ENCODE measurements at regions not wholly inside any gene's neighbourhood (a gene's known extent, or its start where the extent isn't known, plus 50 kb on each side); places are given as distances from the start of the nearest gene placed in this dataset.

DNA sequence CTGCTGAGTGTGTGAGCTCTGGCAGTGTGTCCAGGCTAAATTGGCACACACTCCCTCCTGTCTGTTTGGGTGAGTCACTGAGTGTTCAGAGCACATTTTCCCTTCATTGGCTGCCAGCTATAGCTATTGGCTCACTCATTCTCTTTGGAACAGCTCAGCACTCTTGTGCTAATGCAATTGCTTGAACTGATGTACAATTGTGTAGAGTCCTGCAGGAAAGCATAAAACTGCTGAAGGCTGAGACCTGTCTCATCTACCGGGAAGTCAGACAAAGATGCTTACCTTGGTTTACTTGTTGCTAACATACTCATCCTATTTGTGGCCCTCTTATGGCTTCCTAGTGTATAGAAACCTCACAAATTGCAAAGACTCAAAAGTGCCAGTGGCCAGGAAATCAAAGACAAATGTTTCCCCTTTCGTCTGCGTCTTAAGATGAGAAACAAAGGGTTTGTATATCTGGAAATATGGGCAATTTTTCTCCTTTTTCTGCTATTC, 351.0 kb downstream of the BCKDHB start:
- TF ChIP-seq, protein P1, sequence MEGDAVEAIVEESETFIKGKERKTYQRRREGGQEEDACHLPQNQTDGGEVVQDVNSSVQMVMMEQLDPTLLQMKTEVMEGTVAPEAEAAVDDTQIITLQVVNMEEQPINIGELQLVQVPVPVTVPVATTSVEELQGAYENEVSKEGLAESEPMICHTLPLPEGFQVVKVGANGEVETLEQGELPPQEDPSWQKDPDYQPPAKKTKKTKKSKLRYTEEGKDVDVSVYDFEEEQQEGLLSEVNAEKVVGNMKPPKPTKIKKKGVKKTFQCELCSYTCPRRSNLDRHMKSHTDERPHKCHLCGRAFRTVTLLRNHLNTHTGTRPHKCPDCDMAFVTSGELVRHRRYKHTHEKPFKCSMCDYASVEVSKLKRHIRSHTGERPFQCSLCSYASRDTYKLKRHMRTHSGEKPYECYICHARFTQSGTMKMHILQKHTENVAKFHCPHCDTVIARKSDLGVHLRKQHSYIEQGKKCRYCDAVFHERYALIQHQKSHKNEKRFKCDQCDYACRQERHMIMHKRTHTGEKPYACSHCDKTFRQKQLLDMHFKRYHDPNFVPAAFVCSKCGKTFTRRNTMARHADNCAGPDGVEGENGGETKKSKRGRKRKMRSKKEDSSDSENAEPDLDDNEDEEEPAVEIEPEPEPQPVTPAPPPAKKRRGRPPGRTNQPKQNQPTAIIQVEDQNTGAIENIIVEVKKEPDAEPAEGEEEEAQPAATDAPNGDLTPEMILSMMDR (IDR thresholded peaks at IDR 0.05; ENCODE audit: control extremely low read depth, extremely low read depth) = no peak
- Histone ChIP-seq H3K4me3 (no peak overlapping the region), H3K27me3 (ENCODE audit: control insufficient read depth in 3 of 3, insufficient read depth in 3 of 3, low read length in 2 of 3) (no peaks in the 10 kb centered on the region), H3K4me1 (ENCODE audit: control insufficient read depth in 5 of 5, insufficient read depth in 5 of 5, low read length in 5 of 5) (peaks cover 0 to 23% (median 9%) of the 10 kb centered on the region in 5 donors), H3K9me3 (ENCODE audit: control insufficient read depth in 4 of 4, insufficient read depth in 3 of 4, low read length in 3 of 4) (no peaks in the 10 kb centered on the region), H3K36me3 (ENCODE audit: control insufficient read depth in 4 of 4, insufficient read depth in 4 of 4, low read length in 4 of 4) (no peaks in the 10 kb centered on the region), H3K9ac (ENCODE audit: insufficient read depth in 1 of 2, low read length in 2 of 2) (no peak overlapping the region), H3K27ac (ENCODE audit: low read depth in 1 of 2, low read length in 1 of 2) (no peak overlapping the region)
- ATAC-seq (ENCODE audit: insufficient read depth, low FRiP score) (peak; percentile 89), DNase-seq (peak; percentile 87 to 98 (median 94))
- WGBS, 2 donors = 65 to 68% methylated on average over 3 of the region's 3 CpGs

DNA sequence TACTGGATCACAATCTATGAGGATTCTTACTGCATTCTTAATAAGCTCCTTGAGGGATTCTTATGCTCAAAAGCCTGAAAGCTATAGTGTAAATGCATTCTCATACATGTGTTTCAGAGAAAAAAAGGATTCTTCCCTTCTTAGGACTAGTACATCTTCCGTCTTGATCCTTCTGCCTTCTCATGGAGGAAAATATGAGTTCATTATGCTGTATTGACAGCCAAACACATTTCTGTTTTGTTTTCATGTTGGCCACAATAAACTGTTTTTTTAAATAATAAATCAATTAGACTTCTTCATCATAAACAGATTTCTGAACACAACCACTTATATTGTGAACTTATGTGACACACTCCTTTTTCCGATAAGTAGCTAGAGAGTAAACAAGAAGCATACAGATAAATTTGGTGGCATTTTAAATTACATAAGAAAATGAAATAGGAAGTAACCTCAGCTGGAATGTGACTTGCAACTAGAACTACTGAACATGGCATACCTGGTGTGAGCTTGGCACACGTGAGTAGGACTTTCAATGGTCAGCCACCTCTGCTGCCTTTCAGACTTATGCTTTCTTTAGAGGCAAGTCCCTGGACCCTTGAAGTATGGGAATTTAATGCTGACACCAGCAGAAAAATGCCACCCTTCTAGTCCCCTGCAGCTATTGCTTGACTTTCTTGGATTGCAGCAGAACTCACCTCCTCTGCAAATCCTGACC, 350.4 kb downstream of the BCKDHB start:
- ATAC-seq (ENCODE audit: insufficient read depth, low FRiP score) (no peak), DNase-seq (peak in 1 of 3 donors; percentile 38)
- H3K9me3 ChIP-seq (ENCODE audit: control insufficient read depth in 4 of 4, insufficient read depth in 3 of 4, low read length in 3 of 4) = no peaks in the 10 kb centered on the region
- WGBS, 2 donors = 77 to 85% methylated on average over 3 of the region's 3 CpGs
- no peak overlapping the region for H3K4me3 ChIP-seq
- H3K4me1 ChIP-seq (ENCODE audit: control insufficient read depth in 5 of 5, insufficient read depth in 5 of 5, low read length in 5 of 5) = peaks cover 0 to 23% (median 9%) of the 10 kb centered on the region in 5 donors
- H3K36me3 ChIP-seq (ENCODE audit: control insufficient read depth in 4 of 4, insufficient read depth in 4 of 4, low read length in 4 of 4) = no peaks in the 10 kb centered on the region
- H3K27ac ChIP-seq (ENCODE audit: low read depth in 1 of 2, low read length in 1 of 2) = no peak overlapping the region
- H3K9ac ChIP-seq (ENCODE audit: insufficient read depth in 1 of 2, low read length in 2 of 2) = no peak overlapping the region
- no peaks in the 10 kb centered on the region for H3K27me3 ChIP-seq (ENCODE audit: control insufficient read depth in 3 of 3, insufficient read depth in 3 of 3, low read length in 2 of 3)
- TF ChIP-seq, protein P1 (IDR thresholded peaks at IDR 0.05; ENCODE audit: control extremely low read depth, extremely low read depth) = no peak

- no peak overlapping the region for H3K9ac ChIP-seq (ENCODE audit: insufficient read depth in 1 of 2, low read length in 2 of 2)
- no peaks in the 10 kb centered on the region for H3K27me3 ChIP-seq (ENCODE audit: control insufficient read depth in 3 of 3, insufficient read depth in 3 of 3, low read length in 2 of 3)
- peaks cover 0 to 23% (median 9%) of the 10 kb centered on the region in 5 donors for H3K4me1 ChIP-seq (ENCODE audit: control insufficient read depth in 5 of 5, insufficient read depth in 5 of 5, low read length in 5 of 5)
- H3K9me3 ChIP-seq (ENCODE audit: control insufficient read depth in 4 of 4, insufficient read depth in 3 of 4, low read length in 3 of 4) = no peaks in the 10 kb centered on the region
- no peak for ATAC-seq (ENCODE audit: insufficient read depth, low FRiP score)
- DNase-seq = no peak
- H3K36me3 ChIP-seq (ENCODE audit: control insufficient read depth in 4 of 4, insufficient read depth in 4 of 4, low read length in 4 of 4) = no peaks in the 10 kb centered on the region
- no peak overlapping the region for H3K4me3 ChIP-seq
- TF ChIP-seq, protein P1 (IDR thresholded peaks at IDR 0.05; ENCODE audit: control extremely low read depth, extremely low read depth) = no peak
- 73 to 75% methylated on average over 4 of the region's 4 CpGs for WGBS, 2 donors
- no peak overlapping the region for H3K27ac ChIP-seq (ENCODE audit: low read depth in 1 of 2, low read length in 1 of 2)
Measured at GRCh38 chr6:80454661-80455365, 348.3 kb downstream of the BCKDHB start.

All from lung (tissue), 11 donors.